ENCODE measurements at regions not wholly inside any gene's neighbourhood (a gene's known extent, or its start where the extent isn't known, plus 50 kb on each side); places are given as distances from the start of the nearest gene placed in this dataset.

- TF ChIP-seq POLR2A (IDR thresholded peaks at IDR 0.05; ENCODE audit: low read depth, low read length) = no peak
- TF ChIP-seq POLR2AphosphoS5 (IDR thresholded peaks at IDR 0.05; ENCODE audit: low read depth, low read length) = no peak
- TF ChIP-seq TAF1 (IDR thresholded peaks at IDR 0.05; ENCODE audit: low read depth, low read length) = no peak
- TF ChIP-seq POU2F2 (IDR thresholded peaks at IDR 0.05; ENCODE audit: low read depth, low read length) = no peak
- TF ChIP-seq SPI1 (IDR thresholded peaks at IDR 0.05; ENCODE audit: low read depth, low read length) = no peak
- no peak for TF ChIP-seq PAX5 (IDR thresholded peaks at IDR 0.05; ENCODE audit: insufficient read depth, low read length, severe bottlenecking)
Observed at GRCh38 chr18:24817587-24818371, 357.3 kb downstream of the HRH4 start.
